HTR-8/SVneo (cell line): ENCODE measurements at regions not wholly inside any gene's neighbourhood (a gene's known extent, or its start where the extent isn't known, plus 50 kb on each side); places are given as distances from the start of the nearest gene placed in this dataset.
"Not testable (repeated sequence)": the region's sequence is repeated elsewhere in the genome, so short reads cannot be mapped to it uniquely, and the experiment has no call there.

ENCODE experiments used
- DNase-seq: peaks from one replicate; pipeline ENCODE4 v3.0.0; 2011; ENCODE audit warnings: low spot score, mixed read lengths; ENCODE audit not compliant: insufficient read length
- FAIRE-seq: peaks from 2 replicates; lab custom pipeline; 2011; peaks lifted over from hg19 to GRCh38; lab: Jason Lieb, UNC

DNA sequence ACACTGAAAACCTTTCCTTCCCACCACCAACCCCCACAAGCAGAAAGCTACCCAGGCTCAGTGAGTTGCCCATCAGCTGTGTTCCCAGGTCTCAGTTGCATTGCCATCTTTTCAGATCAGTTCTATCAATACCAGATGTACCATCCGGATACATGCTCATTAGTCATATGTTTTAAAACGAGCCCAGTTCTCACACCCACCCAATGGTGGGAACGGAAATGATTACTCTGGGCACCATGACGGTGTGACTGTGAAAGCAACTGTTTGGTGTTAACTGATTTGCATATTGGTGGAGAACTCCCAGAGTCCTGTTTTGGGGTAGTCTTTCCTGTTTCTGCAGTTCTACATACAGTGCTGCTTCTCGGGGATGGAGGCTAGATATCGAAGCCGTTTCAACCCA lies 212.3 kb downstream of the TRIM36 start:
- no peak for DNase-seq
- FAIRE-seq = no peak

- FAIRE-seq (no peak), DNase-seq (no peak)
Observed at GRCh38 chr5:114953565-114953964, 216.1 kb downstream of the TRIM36 start.

DNA sequence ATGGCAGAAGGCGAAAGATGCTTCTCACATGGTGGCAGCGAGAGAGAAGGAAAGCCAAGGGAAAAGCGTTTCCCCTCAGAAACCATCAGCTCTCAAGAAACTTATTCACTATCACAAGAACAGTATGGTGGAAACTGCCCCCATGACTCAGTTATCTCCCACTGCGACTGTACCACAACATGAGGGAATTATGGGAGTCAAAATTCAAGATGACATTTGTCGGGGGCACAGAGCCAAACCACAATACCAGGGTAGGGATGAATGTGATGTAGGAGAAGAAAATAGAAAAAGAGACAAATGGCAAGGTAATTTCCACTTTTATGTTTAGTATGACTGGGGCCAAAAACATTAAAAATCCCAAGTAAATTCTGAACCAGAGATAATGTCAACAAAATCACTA lies 216.8 kb downstream of the TRIM36 start:
- DNase-seq (no peak), FAIRE-seq (no peak)

DNA sequence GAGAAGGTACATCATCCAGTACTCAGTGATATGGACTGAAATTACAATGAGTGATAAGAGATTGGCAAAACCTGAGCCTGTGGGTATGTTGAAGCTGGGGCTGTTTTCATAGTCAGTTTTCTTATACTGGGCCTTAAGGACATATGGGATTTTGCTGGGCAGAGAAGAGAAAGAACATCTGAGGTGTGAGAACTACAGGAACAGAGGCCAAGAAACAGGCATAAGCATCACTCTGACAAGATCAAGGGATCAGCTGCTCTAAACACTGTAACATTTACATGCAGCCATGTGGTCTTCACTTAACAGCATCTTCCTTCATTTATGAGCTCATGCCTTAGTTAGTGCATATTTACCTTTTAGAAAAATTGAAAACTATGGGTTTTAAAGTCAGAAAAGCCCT lies 220.0 kb downstream of the TRIM36 start:
- FAIRE-seq = no peak
- no peak for DNase-seq

DNA sequence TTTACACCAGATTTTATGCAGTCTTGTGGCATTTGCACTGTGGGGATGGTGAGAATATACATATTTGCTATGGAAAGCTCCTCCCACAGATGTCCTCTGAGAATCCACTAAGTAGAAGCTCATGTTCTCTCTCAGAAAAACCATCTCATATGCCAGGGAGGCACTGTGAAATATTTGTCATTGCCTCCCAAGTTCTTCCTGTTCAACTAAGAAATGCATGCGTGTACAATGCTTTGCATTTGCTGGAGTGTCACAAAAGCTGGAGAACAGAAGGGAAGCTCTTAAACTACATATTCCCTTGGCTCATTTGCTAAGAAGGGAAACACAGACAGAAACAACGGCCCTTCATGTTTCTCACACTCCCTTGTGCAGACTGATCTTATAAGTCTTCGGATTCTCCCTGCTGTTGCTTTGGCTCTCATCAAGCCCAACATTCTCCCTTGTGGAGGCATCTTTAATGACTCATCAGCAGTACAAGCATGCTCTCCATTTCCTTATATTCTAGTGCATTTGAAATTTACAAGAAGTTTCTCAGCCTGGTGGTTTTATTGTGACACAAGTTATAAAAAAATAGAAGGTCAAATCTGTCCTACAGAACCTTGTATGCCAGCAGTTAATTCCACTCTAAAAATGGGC lies 220.6 kb downstream of the TRIM36 start:
- FAIRE-seq (no peak), DNase-seq (no peak)

DNA sequence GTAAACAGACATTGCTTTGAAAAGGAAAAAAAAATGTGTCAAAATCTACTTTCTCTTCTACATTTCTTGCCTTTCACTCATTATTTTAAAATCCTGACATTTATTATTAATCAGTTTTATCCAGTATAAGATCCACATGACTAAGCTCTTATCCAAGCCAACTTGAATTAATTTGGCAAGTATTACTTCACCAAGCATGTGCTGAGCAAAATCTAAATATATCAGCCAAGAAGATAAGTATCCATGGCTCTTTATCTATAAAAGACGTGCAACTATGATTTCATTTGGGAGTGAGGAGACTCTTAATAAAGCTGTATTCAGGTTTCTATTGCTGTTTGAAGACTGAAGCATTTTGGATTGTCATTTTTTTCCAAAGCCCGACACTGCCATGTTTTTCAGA lies 221.3 kb downstream of the TRIM36 start:
- DNase-seq (no peak), FAIRE-seq (no peak)

- FAIRE-seq = no peak
- no peak for DNase-seq
Observed at GRCh38 chr5:114940709-114941108, 229.0 kb downstream of the TRIM36 start.

- DNase-seq (no peak), FAIRE-seq (no peak)
Observed at GRCh38 chr5:114935490-114935889, 234.2 kb downstream of the TRIM36 start.

- FAIRE-seq = no peak
- no peak for DNase-seq
Observed at GRCh38 chr5:114928644-114929462, 240.9 kb downstream of the TRIM36 start.

- FAIRE-seq (no peak), DNase-seq (no peak)
Observed at GRCh38 chr5:114924769-114925168, 244.9 kb downstream of the TRIM36 start.

GRCh38 chr5:114912189-114912920 lies 257.4 kb downstream of the TRIM36 start:
- FAIRE-seq = no peak
- no peak for DNase-seq

GRCh38 chr5:114910727-114911126 lies 259.0 kb downstream of the TRIM36 start:
- no peak for FAIRE-seq
- DNase-seq = no peak

DNA sequence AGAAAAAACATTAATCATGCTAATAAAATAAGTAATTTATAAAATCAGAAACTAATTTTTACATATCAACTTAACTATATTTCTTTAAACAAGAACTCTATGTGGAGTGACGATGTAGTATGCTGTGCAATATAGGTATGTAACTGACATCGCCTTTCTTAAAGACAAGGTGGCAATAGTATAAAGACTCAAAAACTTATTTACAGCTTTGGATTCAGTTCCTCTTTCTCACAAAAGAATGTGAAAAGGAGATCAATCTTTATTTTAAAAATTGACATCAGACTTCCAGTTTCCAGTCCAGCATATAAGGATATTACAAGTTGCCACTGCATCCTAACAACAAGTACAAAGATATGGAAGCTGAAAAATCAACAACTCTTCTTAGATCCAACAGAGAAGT lies 260.3 kb downstream of the TRIM36 start:
- FAIRE-seq (no peak), DNase-seq (no peak)

DNA sequence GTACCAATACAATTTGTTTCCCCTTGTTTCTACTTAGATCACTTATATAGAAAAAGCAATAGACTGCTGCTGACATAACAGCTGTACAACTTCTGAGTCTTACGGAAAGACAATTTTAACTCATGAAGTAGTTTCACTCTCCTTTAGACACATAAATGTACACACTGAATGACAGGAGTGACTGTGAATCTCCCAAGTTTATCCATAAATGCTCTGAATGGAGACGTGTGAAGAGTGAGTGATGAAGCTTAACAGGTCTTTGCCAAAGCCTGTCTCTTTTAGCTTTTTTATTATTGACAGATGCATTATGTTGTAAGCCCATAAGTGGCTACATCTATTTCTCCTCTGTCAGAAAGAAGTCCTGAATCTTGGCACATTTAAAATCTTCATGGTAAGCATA lies 265.9 kb downstream of the TRIM36 start:
- DNase-seq (no peak), FAIRE-seq (no peak)

DNA sequence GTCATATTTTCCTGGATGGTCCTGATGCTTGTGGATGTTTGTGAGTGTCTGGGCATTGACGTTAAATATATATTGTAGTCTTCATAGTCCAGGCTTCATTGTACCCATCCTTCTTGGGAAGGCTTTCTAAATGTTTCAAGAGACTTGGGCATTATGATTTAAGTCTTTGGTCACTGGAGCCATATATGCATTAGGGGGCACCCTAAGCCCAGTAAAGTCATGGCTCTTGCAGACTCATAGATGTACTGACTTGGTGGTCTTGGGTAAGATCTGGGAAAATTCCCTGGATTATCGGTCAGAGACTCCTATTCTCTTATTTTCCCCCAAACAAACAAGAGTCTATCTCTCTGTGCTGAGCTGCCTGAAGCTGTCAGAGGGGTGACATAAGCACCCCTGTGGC lies 271.1 kb downstream of the TRIM36 start:
- DNase-seq = no peak
- no peak for FAIRE-seq

- no peak for FAIRE-seq
Observed at GRCh38 chr5:114883675-114884074, 286.0 kb downstream of the TRIM36 start.

GRCh38 chr5:114859438-114859735 lies 310.3 kb downstream of the TRIM36 start:
- FAIRE-seq = no peak
- DNase-seq = no peak

More at GRCh38 chr5:114883675-114884074, 286.0 kb downstream of the TRIM36 start:
- DNase-seq = no peak

GRCh38 chr5:114858665-114859437 lies 310.9 kb downstream of the TRIM36 start:
- FAIRE-seq (no peak), DNase-seq (no peak)

DNA sequence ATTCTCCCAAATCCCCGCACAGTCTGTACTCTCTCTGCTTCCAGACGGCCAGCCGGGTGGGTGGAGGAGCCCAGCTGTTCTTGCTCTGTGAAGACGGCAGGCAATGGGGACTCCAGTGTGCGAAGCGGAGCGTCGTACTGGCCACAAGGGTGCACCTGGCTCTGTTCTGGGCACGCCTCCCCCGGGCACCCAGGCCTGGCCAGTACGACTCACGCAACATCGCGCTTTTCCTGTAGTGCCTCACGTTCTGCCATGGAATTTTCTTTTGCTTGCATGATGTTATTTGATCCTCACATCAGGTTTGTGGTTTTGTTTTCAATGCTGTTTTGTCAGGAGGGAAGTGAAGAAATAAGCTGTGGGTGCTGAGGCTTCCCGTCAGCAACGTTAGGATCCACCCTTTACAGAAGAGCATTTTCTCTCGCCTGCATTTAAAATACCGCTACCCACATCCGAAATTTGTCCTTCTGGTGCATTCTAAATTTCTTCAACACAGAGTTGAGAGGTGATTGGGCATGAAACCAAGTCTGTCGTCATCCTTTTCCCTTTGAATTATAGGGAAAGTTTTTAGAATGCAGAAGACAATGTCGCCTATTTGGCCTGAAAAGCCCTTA lies 311.7 kb downstream of the TRIM36 start:
- DNase-seq (no peak), FAIRE-seq (no peak)

- DNase-seq, FAIRE-seq: not testable (repeated sequence)
Observed at GRCh38 chr5:114844711-114845110, 325.0 kb downstream of the TRIM36 start.
